ENCODE measurements at regions not wholly inside any gene's neighbourhood (a gene's known extent, or its start where the extent isn't known, plus 50 kb on each side); places are given as distances from the start of the nearest gene placed in this dataset.

DNA sequence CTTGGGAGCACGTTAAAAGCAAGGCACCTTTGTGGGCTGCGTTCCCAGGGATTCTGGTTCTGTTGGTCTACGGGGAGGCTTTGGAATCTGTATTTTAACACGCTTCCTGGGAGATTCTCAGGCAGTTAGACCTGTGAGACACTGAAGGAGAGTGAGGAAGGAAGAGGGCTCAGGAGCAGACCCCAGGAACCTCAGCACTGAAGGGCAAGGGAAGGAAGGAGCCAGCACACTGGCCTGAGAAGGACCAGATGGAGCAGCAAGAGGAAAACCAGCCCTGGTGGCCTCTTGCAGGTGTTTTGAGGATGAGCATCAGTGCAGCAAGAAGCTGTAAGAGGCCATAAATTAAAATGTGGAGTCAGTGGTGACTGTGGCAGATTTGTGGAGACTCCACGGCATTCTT, 146.7 kb downstream of the RPLP1 start:
- no peaks in the 10 kb centered on the region for H3K9me3 ChIP-seq
- no peaks in the 10 kb centered on the region for H3K36me3 ChIP-seq
- peaks cover 0 to 13% of the 10 kb centered on the region in 2 donors for H3K4me1 ChIP-seq
- H3K27me3 ChIP-seq, result no peaks in the 10 kb centered on the region
- H3K4me3 ChIP-seq, result no peak overlapping the region
- TF ChIP-seq, protein P1, sequence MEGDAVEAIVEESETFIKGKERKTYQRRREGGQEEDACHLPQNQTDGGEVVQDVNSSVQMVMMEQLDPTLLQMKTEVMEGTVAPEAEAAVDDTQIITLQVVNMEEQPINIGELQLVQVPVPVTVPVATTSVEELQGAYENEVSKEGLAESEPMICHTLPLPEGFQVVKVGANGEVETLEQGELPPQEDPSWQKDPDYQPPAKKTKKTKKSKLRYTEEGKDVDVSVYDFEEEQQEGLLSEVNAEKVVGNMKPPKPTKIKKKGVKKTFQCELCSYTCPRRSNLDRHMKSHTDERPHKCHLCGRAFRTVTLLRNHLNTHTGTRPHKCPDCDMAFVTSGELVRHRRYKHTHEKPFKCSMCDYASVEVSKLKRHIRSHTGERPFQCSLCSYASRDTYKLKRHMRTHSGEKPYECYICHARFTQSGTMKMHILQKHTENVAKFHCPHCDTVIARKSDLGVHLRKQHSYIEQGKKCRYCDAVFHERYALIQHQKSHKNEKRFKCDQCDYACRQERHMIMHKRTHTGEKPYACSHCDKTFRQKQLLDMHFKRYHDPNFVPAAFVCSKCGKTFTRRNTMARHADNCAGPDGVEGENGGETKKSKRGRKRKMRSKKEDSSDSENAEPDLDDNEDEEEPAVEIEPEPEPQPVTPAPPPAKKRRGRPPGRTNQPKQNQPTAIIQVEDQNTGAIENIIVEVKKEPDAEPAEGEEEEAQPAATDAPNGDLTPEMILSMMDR (IDR thresholded peaks at IDR 0.05), result no peak
- no peak for TF ChIP-seq POLR2A (IDR thresholded peaks at IDR 0.05)
- TF ChIP-seq POLR2AphosphoS5 (IDR thresholded peaks at IDR 0.05), result no peak
- intact Hi-C loops (cut with DNase I; ENCODE audit: low total_unique reads), result no loop called here
- no peak for DNase-seq (ENCODE audit: low spot score in 2 of 2)
- H3K27ac ChIP-seq, result no peak overlapping the region

DNA sequence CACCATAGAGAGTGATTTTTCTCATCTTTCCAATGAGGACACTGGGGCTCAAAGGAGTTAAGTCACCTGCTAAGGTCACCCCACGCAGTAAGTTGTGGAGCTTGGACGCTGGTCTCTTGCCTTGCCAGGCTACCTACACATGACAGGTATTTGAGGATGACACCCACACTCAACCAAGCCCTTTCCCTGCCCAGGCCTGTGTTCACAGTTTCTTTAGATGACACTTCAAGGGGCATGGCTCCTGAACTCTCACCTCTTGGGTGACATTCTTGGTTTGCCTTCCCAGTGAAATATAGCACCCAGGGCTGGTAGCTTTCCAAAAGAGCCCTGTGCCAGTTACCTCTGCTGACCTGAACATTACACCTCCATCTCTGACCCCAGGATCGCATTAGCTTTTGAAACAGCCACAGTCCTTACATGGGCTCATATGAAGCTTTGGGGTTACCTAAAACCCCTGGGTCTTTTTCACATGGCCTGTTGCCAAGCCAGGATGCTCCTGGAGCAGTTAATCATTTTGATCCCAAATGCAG, 148.0 kb downstream of the RPLP1 start:
- intact Hi-C loops (cut with DNase I; ENCODE audit: low total_unique reads), result no loop called here
- peaks cover 0 to 4% of the 10 kb centered on the region in 2 donors for H3K4me1 ChIP-seq
- H3K36me3 ChIP-seq, result no peaks in the 10 kb centered on the region
- no peak for DNase-seq (ENCODE audit: low spot score in 2 of 2)
- H3K27me3 ChIP-seq, result no peaks in the 10 kb centered on the region
- no peak overlapping the region for H3K4me3 ChIP-seq
- TF ChIP-seq POLR2A (IDR thresholded peaks at IDR 0.05), result no peak
- TF ChIP-seq, protein P1 (IDR thresholded peaks at IDR 0.05), result no peak
- TF ChIP-seq POLR2AphosphoS5 (IDR thresholded peaks at IDR 0.05), result no peak
- H3K9me3 ChIP-seq, result no peaks in the 10 kb centered on the region
- H3K27ac ChIP-seq, result no peak overlapping the region

DNA sequence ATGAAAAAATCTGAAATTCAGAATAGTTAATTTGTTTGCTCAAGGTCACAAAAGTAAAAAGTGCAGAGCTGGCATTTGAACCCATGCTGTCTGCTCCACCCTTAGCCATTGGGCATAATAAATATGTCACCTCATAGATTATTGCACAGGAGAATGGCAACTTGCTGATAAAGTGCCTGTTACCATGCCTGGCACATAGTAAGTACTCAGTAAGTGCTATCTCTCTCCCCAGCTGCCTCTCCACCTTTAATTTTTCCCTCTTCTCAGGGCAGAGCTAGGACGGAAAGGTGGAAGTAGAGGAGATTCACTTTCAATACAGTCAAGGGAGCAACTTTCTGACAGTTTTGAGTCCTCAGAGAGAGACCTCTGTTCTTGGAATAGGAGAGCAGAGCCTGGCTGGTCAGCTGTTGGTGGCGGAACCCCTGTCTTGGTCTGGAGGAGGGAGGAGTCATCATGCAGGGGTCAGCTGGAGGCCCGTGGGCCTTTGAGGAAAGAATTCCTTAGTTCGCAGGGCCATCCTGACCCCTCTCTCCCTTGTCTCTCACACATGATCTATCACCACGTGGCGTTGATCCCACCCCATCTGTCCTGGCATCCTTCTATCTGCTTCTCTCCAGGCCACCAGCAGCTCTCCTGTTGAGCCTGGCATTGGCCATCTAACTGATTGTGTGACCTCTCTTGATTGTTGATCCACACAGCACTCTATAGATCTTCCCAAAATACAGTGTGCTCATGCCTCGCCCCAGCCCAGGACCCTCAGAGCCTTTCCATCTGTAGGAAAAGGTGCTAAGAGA, 149.3 kb downstream of the RPLP1 start:
- no peak overlapping the region for H3K4me3 ChIP-seq
- H3K9me3 ChIP-seq, result no peaks in the 10 kb centered on the region
- no peaks in the 10 kb centered on the region for H3K27me3 ChIP-seq
- no peaks in the 10 kb centered on the region for H3K4me1 ChIP-seq
- H3K36me3 ChIP-seq, result no peaks in the 10 kb centered on the region
- intact Hi-C loops (cut with DNase I; ENCODE audit: low total_unique reads), result no loop called here
- no peak overlapping the region for H3K27ac ChIP-seq
- DNase-seq (ENCODE audit: low spot score in 2 of 2), result no peak
- TF ChIP-seq POLR2AphosphoS5 (IDR thresholded peaks at IDR 0.05), result no peak
- TF ChIP-seq, protein P1 (IDR thresholded peaks at IDR 0.05), result no peak
- TF ChIP-seq POLR2A (IDR thresholded peaks at IDR 0.05), result no peak

DNA sequence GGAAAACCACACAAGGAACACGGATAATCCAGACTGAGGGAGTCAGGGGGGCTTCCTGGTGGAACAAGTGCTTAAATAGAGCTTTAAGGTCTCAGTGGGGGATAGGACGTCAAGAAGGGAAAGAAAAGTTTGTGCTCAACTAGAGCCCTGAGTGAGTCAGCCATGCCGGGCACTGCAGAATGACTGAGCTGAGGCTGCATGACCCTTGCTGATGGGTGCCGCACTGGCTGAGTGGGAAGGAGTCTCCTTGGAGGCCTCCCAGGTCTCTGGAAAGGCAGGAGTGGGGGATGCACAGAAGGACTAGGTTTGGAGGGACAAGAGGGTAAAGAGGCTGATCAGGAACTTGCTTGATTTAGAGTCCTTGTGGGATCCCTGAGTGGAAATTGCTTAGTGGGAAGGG, 150.3 kb downstream of the RPLP1 start:
- DNase-seq (ENCODE audit: low spot score in 2 of 2), result no peak
- intact Hi-C loops (cut with DNase I; ENCODE audit: low total_unique reads), result no loop called here
- Histone ChIP-seq H3K4me1 (no peaks in the 10 kb centered on the region), H3K9me3 (no peaks in the 10 kb centered on the region), H3K27me3 (no peaks in the 10 kb centered on the region), H3K27ac (no peak overlapping the region), H3K36me3 (no peaks in the 10 kb centered on the region), H3K4me3 (no peak overlapping the region)
- TF ChIP-seq, protein P1 (IDR thresholded peaks at IDR 0.05), result no peak
- TF ChIP-seq POLR2A (IDR thresholded peaks at IDR 0.05) (no peak), POLR2AphosphoS5 (IDR thresholded peaks at IDR 0.05) (no peak)

DNA sequence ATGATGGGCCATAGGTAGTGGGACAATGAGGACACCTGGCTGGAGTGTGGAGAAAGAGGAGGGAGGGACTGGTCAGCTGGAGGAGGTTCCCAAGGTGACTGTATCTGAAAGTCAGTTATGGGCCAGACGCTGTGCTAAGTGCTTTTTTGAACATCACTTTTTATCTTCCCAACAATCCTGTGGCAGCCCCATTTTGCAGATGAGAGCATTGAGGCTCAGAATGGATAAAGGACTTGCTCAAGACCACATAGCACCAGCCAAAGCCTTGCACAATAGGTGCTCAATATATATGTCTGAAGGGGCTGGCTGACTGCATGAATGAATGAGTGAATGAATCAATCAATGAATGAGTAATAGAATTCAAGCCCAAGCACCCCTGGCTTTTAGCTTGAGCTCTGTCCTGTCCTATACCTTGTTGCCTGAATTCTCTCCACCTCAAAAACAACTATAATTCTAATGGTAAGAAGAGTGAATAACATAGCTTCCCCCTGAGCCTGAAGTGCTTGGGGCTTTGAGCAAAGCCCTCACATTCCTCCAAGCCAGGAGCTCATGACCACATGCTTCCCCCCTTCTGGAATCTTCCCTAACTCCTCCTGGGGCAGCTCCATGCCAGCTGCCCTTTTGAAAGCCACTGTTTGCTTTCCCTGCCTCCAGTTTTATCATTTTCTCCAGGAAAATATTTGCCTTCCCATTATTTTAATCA, 150.9 kb downstream of the RPLP1 start:
- intact Hi-C loops (cut with DNase I; ENCODE audit: low total_unique reads), result no loop called here
- no peaks in the 10 kb centered on the region for H3K36me3 ChIP-seq
- TF ChIP-seq, protein P1 (IDR thresholded peaks at IDR 0.05), result no peak
- TF ChIP-seq POLR2AphosphoS5 (IDR thresholded peaks at IDR 0.05) (no peak), POLR2A (IDR thresholded peaks at IDR 0.05) (no peak)
- no peaks in the 10 kb centered on the region for H3K4me1 ChIP-seq
- H3K27ac ChIP-seq, result no peak overlapping the region
- no peaks in the 10 kb centered on the region for H3K9me3 ChIP-seq
- H3K4me3 ChIP-seq, result no peak overlapping the region
- H3K27me3 ChIP-seq, result no peaks in the 10 kb centered on the region
- no peak for DNase-seq (ENCODE audit: low spot score in 2 of 2)
